GM23338 (cell line): ENCODE measurements at regions not wholly inside any gene's neighbourhood (a gene's known extent, or its start where the extent isn't known, plus 50 kb on each side); places are given as distances from the start of the nearest gene placed in this dataset.

Experiments used
- ATAC-seq: fragments of 200-7000 bp; cut with Tn5 transposase; 3 replicates; pipeline ENCODE4 v1.9.1; 2020
- DNase-seq: peaks from one replicate; pipeline ENCODE4 v3.0.0-alpha.2; 2015; ENCODE audit warnings: low spot score
- H2AFZ ChIP-seq: fragments of 200-600 bp; sonication (generic); 2 replicates; pipeline ENCODE4 v1.8.0; 2016; ENCODE audit warnings: antibody characterized with exemption, mild to moderate bottlenecking, moderate library complexity
- H3F3A ChIP-seq: fragments of 200-600 bp; sonication (generic); replicated peaks from 2 replicates; pipeline ENCODE4 v1.8.0; 2017; ENCODE audit warnings: antibody characterized with exemption, mixed run types, low read depth
- H3K27ac ChIP-seq: fragments of 200-600 bp; sonication (generic); 2 replicates; pipeline ENCODE4 v1.6.1; 2016; ENCODE audit warnings: low read depth
- H3K27me3 ChIP-seq: fragments of 200-600 bp; sonication (generic); 2 replicates; pipeline ENCODE4 v1.8.0; 2016; ENCODE audit warnings: mild to moderate bottlenecking, mixed run types, moderate library complexity; ENCODE audit not compliant: insufficient read depth
- H3K36me3 ChIP-seq: fragments of 200-600 bp; sonication (generic); 2 replicates; pipeline ENCODE4 v1.8.0; 2016; ENCODE audit warnings: mild to moderate bottlenecking; ENCODE audit not compliant: insufficient read depth
- H3K4me1 ChIP-seq: fragments of 200-600 bp; sonication (generic); 2 replicates; pipeline ENCODE4 v1.8.0; 2016; ENCODE audit warnings: mild to moderate bottlenecking, moderate library complexity; ENCODE audit not compliant: insufficient read depth
- H3K4me2 ChIP-seq: fragments of 200-600 bp; sonication (generic); 2 replicates; pipeline ENCODE4 v1.7.1; 2017; ENCODE audit warnings: mixed run types
- H3K4me3 ChIP-seq: fragments of 200-600 bp; sonication (generic); 2 replicates; pipeline ENCODE4 v1.6.1; 2016; ENCODE audit warnings: mixed run types
- H3K79me2 ChIP-seq: fragments of 200-600 bp; sonication (generic); replicated peaks from 2 replicates; pipeline ENCODE4 v1.8.0; 2017; ENCODE audit warnings: mild to moderate bottlenecking; ENCODE audit not compliant: insufficient read depth
- H3K9me2 ChIP-seq: fragments of 200-600 bp; sonication (generic); 2 replicates; pipeline ENCODE4 v1.8.0; 2017; ENCODE audit not compliant: insufficient read depth
- H4K20me1 ChIP-seq: fragments of 200-600 bp; sonication (generic); replicated peaks from 2 replicates; pipeline ENCODE4 v1.8.0; 2017; ENCODE audit warnings: mild to moderate bottlenecking; ENCODE audit not compliant: insufficient read depth
- H3K27ac Mint-ChIP-seq: 2 replicates; pipeline ENCODE4 v1.8.0; 2020; ENCODE audit warnings: inconsistent platforms, mild to moderate bottlenecking, moderate library complexity, mixed read lengths
- H3K27me3 Mint-ChIP-seq: 3 replicates; pipeline ENCODE4 v1.8.0; 2022; ENCODE audit warnings: low read depth, mild to moderate bottlenecking, moderate library complexity, mixed read lengths, inconsistent platforms; ENCODE audit not compliant: insufficient read depth, poor library complexity
- H3K36me3 Mint-ChIP-seq: 3 replicates; pipeline ENCODE4 v1.8.0; 2021; ENCODE audit warnings: low read depth, mild to moderate bottlenecking, inconsistent platforms, moderate library complexity, mixed read lengths
- H3K4me1 Mint-ChIP-seq: 3 replicates; pipeline ENCODE4 v1.8.0; 2020; ENCODE audit warnings: mild to moderate bottlenecking, inconsistent platforms, mixed read lengths
- H3K4me3 Mint-ChIP-seq: 3 replicates; pipeline ENCODE4 v1.8.0; 2021; ENCODE audit warnings: moderate library complexity, mild to moderate bottlenecking, inconsistent platforms, mixed read lengths
- H3K9me3 Mint-ChIP-seq: 3 replicates; pipeline ENCODE4 v1.8.0; 2020; ENCODE audit warnings: moderate library complexity, mild to moderate bottlenecking, inconsistent platforms, mixed read lengths
- ETS1 ChIP-seq: IDR thresholded peaks from 2 replicates; pipeline ENCODE4 v1.6.1; 2016; ENCODE audit warnings: antibody characterized with exemption
- EZH2phosphoT487 ChIP-seq: fragments of 200-600 bp; sonication (generic); IDR thresholded peaks from one replicate; pipeline ENCODE4 v1.8.1; 2018; ENCODE audit warnings: antibody characterized with exemption; ENCODE audit not compliant: unreplicated experiment
- JUNB ChIP-seq: IDR thresholded peaks from one replicate; pipeline ENCODE4 v1.6.1; 2016; ENCODE audit warnings: antibody characterized with exemption; ENCODE audit not compliant: unreplicated experiment
- REST ChIP-seq: IDR thresholded peaks from one replicate; pipeline ENCODE4 v1.6.1; 2018; ENCODE audit warnings: antibody characterized with exemption; ENCODE audit not compliant: unreplicated experiment
- STAT1 ChIP-seq: IDR thresholded peaks from one replicate; pipeline ENCODE4 v1.6.1; 2016; ENCODE audit warnings: antibody characterized with exemption; ENCODE audit not compliant: unreplicated experiment
- TF ChIP-seq, protein P1 (sequence below): fragments of 250-450 bp; sonication (Bioruptor Pico); IDR thresholded peaks from 2 replicates; pipeline ENCODE4 v1.5.0; 2020; ENCODE audit warnings: mild to moderate bottlenecking, moderate library complexity

- TF ChIP-seq, protein P1, sequence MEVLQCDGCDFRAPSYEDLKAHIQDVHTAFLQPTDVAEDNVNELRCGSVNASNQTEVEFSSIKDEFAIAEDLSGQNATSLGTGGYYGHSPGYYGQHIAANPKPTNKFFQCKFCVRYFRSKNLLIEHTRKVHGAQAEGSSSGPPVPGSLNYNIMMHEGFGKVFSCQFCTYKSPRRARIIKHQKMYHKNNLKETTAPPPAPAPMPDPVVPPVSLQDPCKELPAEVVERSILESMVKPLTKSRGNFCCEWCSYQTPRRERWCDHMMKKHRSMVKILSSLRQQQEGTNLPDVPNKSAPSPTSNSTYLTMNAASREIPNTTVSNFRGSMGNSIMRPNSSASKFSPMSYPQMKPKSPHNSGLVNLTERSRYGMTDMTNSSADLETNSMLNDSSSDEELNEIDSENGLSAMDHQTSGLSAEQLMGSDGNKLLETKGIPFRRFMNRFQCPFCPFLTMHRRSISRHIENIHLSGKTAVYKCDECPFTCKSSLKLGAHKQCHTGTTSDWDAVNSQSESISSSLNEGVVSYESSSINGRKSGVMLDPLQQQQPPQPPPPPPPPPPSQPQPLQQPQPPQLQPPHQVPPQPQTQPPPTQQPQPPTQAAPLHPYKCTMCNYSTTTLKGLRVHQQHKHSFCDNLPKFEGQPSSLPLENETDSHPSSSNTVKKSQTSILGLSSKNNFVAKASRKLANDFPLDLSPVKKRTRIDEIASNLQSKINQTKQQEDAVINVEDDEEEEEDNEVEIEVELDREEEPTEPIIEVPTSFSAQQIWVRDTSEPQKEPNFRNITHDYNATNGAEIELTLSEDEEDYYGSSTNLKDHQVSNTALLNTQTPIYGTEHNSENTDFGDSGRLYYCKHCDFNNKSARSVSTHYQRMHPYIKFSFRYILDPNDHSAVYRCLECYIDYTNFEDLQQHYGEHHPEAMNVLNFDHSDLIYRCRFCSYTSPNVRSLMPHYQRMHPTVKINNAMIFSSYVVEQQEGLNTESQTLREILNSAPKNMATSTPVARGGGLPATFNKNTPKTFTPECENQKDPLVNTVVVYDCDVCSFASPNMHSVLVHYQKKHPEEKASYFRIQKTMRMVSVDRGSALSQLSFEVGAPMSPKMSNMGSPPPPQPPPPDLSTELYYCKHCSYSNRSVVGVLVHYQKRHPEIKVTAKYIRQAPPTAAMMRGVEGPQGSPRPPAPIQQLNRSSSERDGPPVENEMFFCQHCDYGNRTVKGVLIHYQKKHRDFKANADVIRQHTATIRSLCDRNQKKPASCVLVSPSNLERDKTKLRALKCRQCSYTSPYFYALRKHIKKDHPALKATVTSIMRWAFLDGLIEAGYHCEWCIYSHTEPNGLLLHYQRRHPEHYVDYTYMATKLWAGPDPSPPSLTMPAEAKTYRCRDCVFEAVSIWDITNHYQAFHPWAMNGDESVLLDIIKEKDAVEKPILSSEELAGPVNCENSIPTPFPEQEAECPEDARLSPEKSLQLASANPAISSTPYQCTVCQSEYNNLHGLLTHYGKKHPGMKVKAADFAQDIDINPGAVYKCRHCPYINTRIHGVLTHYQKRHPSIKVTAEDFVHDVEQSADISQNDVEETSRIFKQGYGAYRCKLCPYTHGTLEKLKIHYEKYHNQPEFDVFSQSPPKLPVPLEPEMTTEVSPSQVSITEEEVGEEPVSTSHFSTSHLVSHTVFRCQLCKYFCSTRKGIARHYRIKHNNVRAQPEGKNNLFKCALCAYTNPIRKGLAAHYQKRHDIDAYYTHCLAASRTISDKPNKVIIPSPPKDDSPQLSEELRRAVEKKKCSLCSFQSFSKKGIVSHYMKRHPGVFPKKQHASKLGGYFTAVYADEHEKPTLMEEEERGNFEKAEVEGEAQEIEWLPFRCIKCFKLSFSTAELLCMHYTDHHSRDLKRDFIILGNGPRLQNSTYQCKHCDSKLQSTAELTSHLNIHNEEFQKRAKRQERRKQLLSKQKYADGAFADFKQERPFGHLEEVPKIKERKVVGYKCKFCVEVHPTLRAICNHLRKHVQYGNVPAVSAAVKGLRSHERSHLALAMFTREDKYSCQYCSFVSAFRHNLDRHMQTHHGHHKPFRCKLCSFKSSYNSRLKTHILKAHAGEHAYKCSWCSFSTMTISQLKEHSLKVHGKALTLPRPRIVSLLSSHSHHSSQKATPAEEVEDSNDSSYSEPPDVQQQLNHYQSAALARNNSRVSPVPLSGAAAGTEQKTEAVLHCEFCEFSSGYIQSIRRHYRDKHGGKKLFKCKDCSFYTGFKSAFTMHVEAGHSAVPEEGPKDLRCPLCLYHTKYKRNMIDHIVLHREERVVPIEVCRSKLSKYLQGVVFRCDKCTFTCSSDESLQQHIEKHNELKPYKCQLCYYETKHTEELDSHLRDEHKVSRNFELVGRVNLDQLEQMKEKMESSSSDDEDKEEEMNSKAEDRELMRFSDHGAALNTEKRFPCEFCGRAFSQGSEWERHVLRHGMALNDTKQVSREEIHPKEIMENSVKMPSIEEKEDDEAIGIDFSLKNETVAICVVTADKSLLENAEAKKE (CRISPR knock-in tag) = no peak
- TF ChIP-seq REST = no peak
- no peak for TF ChIP-seq JUNB
These were observed 527.9 kb downstream of the SPRY1 start (continued) for GRCh38 chr4:123924536-123924935.

GRCh38 chr4:123929565-123929964 lies 533.0 kb downstream of the SPRY1 start:
- no peak for DNase-seq
- no peaks in the 10 kb centered on the region for H3K9me3 Mint-ChIP-seq
- no peak overlapping the region for H3K4me3 ChIP-seq
- no peak for TF ChIP-seq ETS1
- no peak for TF ChIP-seq EZH2phosphoT487
- TF ChIP-seq STAT1 = no peak

More at GRCh38 chr4:123929565-123929964, 533.0 kb downstream of the SPRY1 start:
- no peak overlapping the region for H3K27ac Mint-ChIP-seq
- H2AFZ ChIP-seq = no peak overlapping the region
- no peaks in the 10 kb centered on the region for H3K79me2 ChIP-seq
- H3K4me2 ChIP-seq = no peak overlapping the region
- H3K4me1 ChIP-seq = peaks cover 13% of the 10 kb centered on the region
- H3K27ac ChIP-seq = no peak overlapping the region
- no peaks in the 10 kb centered on the region for H3K36me3 Mint-ChIP-seq
- no peak overlapping the region for H3K4me3 Mint-ChIP-seq
- no peaks in the 10 kb centered on the region for H3K27me3 Mint-ChIP-seq
- H3K36me3 ChIP-seq = no peaks in the 10 kb centered on the region
- no peaks in the 10 kb centered on the region for H3K9me2 ChIP-seq
- ATAC-seq = no peak
- no peaks in the 10 kb centered on the region for H3F3A ChIP-seq
- peaks cover 8% of the 10 kb centered on the region for H3K4me1 Mint-ChIP-seq
- no peaks in the 10 kb centered on the region for H4K20me1 ChIP-seq
- no peaks in the 10 kb centered on the region for H3K27me3 ChIP-seq
